ENCODE measurements at regions not wholly inside any gene's neighbourhood (a gene's known extent, or its start where the extent isn't known, plus 50 kb on each side); places are given as distances from the start of the nearest gene placed in this dataset.
"Not testable (repeated sequence)": the region's sequence is repeated elsewhere in the genome, so short reads cannot be mapped to it uniquely, and the experiment has no call there.

DNA sequence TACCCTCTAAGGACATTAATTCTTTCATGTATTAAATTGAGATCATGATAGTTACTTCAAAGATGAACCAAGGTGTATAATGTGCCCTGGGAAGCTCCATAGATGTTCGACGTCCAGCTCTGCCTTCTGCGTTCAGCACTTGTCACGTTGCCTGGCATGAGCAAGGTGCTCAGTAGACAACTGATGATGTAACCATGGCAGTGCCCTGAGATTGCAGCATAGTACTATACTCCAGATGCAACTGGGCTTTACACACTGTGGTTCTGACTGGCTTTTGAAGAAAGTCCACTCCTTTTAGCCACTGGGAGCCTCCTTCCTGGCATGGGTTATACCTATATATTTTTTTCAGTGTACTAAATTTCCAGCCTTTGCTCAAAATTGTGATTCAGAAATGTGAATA lies 355.8 kb upstream of the SORCS1 start:
- no peak for FAIRE-seq

GRCh38 chr10:107517811-107518210 lies 353.3 kb upstream of the SORCS1 start:
- no peak for FAIRE-seq

GRCh38 chr10:107516349-107516748 lies 351.8 kb upstream of the SORCS1 start:
- no peak for FAIRE-seq

- not testable (repeated sequence) for FAIRE-seq
These were observed 339.5 kb upstream of the SORCS1 start for GRCh38 chr10:107504011-107504410.

DNA sequence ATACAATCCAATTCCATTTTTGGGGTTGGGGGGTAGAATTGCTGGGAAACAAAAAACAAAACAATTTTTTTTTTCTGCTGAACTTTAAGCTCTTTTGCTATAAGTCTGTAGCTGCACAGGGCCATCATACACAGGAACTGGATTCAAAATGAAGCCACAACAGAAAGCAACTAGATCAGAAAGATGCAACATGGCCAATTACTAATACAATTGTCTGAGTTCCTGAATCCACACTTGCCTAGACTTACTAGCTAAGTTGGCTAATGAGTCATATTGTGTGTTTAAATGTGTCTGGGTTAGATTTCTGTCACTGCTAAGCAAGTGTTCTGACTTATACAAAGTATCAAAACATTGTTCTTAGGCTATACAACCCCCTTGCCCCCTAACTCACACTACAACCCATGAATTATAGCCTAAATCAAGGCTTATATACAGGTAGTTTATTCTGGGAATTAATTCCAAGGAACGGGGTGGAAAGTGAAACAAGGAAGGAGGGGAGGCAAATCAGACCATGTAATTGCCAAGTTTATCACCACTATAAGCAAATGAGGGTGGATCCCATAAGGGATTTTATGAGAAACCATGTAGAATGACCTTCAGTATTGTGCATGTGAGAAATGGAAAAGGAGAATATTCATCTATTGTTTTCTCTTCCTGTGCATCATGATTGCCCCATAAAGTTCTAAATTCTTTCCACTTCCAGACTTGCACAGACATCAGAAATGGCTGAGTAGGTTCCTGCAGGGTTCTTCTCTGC lies 337.9 kb upstream of the SORCS1 start:
- FAIRE-seq, result no peak

- no peak for FAIRE-seq
These were observed 334.5 kb upstream of the SORCS1 start for GRCh38 chr10:107498983-107499382.

DNA sequence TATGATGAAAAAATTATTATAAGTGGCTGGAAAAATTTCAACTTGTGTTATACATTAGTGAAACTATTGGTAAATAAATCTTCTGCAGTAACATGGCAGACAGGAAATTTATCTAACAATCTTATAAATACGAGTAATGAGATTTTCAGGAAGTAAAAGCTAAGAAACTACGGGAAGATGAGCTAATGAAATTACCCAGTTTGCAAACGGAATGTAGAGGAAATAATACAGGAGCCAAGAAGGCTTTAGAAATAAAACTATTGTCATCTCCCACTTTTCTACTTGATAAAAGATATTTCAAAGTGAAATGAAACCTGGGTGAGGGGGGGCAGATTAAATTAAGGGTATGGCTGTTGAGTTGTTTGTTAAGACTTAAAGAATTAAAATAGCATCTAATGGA lies 332.5 kb upstream of the SORCS1 start:
- no peak for FAIRE-seq

DNA sequence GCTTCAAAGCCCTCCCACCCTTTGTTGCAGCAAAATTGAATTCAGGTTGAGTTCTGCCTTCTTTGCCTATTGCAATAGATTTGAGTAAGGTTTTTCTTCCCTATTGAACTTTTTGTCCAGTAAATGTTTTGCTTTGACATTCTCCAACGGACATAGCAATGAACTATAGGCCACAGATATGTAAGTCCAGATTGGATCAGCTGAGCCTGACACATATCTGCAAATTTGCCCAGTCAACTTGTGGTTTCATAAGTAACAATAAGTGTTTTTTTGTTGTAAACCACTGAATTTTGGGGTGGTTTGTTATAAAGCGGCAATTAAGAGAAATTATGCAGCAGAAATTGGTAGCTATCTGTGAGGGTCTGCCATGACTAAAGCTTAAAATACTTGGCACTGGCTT lies 332.1 kb upstream of the SORCS1 start:
- FAIRE-seq, result no peak

- FAIRE-seq, result no peak
These were observed 327.9 kb upstream of the SORCS1 start for GRCh38 chr10:107492389-107492788.

GRCh38 chr10:107490389-107490788 lies 325.9 kb upstream of the SORCS1 start:
- no peak for FAIRE-seq

DNA sequence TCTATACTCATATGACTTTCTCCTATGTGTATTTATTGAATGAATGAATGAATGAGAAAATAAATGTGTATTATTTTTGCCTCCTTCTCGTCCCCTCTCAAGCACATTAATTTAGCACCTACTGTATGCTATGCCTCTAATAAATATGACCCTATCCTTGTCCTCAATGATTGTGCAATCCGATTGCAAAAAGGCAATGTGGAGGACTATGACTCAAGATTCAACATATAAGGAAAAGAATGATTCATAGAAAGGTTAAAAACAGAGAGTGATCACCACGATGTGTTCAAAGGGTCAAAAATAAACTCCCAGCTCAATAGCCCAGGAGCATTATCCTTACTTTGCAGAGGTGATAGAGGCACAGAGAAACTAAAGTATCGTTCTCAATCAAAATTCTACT lies 322.8 kb upstream of the SORCS1 start:
- FAIRE-seq, result no peak

GRCh38 chr10:107485019-107485418 lies 320.5 kb upstream of the SORCS1 start:
- FAIRE-seq, result no peak

GRCh38 chr10:107481881-107482280 lies 317.4 kb upstream of the SORCS1 start:
- FAIRE-seq, result no peak

DNA sequence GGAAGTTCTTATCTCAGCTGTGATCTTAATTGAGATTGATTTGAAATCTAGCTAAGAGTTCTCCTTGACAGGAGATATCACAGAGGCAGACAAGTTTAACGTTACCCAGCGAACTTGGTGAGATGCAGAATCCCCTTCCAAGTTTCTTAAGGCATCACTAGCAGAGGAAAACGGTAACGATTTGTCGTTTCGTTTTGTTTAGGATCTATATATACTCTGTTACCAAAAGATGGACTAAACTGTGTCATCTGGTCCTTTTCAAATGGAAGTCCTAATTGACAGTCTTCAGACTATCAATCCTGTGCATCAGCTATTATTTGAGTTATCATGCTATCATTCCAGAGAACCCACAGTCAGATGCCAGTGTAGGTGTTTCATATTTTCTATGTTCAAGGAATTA lies 316.7 kb upstream of the SORCS1 start:
- FAIRE-seq, result no peak

DNA sequence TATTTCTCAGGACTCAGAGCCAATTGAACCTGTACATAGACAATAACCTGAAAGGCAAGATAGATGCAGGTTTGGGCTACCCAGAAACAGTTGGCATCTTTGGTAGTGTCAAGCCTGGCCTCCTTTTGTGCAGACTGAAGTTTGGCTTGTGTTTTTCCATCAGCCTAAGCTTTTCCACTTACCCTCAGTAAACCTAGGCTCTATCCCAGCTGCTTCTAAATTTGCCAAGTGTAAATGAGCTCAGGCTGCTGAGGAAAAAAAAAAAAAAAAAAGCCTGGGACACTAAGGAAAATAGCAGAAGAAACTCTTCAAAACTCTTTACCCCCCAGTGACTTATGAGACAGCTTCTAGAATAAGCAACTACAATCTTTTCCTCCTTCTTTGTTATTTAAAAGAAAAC lies 316.3 kb upstream of the SORCS1 start:
- FAIRE-seq, result no peak

- FAIRE-seq, result no peak
These were observed 312.8 kb upstream of the SORCS1 start for GRCh38 chr10:107477266-107477665.

GRCh38 chr10:107476408-107476807 lies 311.9 kb upstream of the SORCS1 start:
- no peak for FAIRE-seq

DNA sequence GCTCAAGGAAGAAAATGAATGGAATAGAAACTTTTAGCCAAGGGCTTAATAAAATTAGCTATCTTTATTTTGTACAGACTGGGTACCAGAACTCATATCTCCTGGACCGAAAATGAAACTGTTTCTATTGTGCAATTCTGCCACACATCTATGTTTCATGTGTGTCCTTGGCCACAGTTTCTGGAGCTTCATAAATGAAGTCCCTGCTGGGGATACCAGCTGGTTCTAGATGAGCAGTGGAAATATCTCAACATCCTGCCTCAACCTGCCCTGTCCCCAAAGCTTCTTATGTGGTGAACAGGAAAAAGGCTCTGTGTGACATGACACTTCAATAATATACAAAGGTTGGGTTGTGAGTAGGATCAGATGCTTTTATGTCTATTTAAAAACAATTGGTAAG lies 310.1 kb upstream of the SORCS1 start:
- FAIRE-seq, result no peak

- FAIRE-seq, result no peak
These were observed 308.7 kb upstream of the SORCS1 start for GRCh38 chr10:107473225-107473624.

GRCh38 chr10:107471911-107472310 lies 307.4 kb upstream of the SORCS1 start:
- FAIRE-seq, result no peak

DNA sequence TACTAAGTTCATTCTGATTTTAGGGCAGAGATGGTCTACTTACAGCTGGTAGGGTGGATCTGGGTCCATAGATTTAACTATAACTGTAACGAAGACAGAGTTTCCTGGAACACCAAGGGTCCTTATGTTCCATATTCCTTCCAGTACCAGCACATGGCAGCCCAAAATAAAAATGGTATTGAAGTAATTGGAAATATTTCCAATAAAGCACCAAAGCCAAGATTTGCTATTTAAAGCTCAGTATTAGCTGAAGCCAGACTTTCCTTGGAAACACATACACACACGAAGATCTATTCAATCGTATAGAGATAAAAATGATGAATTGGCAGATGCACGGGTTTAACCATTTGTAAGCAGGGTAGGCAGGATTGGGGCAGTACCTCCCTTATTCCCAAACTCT lies 289.1 kb upstream of the SORCS1 start:
- no peak for FAIRE-seq

- FAIRE-seq, result no peak
These were observed 286.5 kb upstream of the SORCS1 start for GRCh38 chr10:107451047-107451446.

DNA sequence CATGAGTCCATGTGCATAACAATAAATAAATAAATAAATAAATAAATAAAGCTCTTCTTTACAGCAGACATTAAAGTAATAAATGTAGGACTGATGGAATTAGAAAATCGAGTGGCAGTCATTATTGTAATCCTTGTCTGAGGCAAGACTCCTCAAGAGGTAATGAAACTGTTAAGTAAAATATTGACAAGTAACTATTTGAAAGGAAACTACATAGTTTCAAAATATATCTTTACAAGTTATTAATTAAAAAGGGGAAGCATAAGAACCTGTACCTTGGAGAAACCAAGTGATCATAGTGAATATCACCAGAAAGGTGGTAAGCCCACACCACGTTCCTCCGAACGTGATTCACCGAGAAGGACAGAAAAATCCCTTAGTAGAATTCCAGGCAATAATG lies 285.6 kb upstream of the SORCS1 start:
- FAIRE-seq, result no peak

GRCh38 chr10:107444443-107444842 lies 279.9 kb upstream of the SORCS1 start:
- no peak for FAIRE-seq

DNA sequence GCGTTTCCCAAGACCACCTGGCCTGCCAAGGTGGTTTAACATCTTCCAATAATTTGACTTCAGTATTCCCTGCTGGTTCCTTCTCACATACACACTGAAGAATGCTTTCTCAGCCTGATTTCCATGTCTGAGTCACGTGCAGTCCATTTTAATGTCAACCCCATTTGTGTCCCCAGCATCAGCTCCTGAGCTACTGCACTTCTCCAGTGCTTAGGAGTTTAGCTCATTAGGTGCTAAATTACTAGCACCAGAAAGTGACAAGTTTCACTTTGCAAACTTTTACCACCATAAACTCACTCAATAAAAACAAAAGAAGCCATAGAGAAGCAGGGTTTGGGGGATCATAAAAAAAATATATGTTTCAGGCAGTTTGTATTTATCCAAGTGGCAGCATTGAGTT lies 279.3 kb upstream of the SORCS1 start:
- FAIRE-seq, result no peak
